ENCODE measurements at regions not wholly inside any gene's neighbourhood (a gene's known extent, or its start where the extent isn't known, plus 50 kb on each side); places are given as distances from the start of the nearest gene placed in this dataset.

GRCh38 chr18:70732188-70732587, 443.3 kb downstream of the SOCS6 start:
- POLR2A ChIA-PET = no interaction called here
- TF ChIP-seq CTCF (IDR thresholded peaks at IDR 0.05; ENCODE audit: insufficient read depth, low read length, missing control alignments) = no peak
- CTCF ChIA-PET = no interaction called here
- no peak overlapping the region for H3K4me3 ChIP-seq (ENCODE audit: low read depth, low read length)
- DNase-seq (ENCODE audit: low read depth, low spot score) = no peak

GRCh38 chr18:70720607-70721006, 431.8 kb downstream of the SOCS6 start:
- TF ChIP-seq CTCF (IDR thresholded peaks at IDR 0.05; ENCODE audit: insufficient read depth, low read length, missing control alignments) = no peak
- no peak for DNase-seq (ENCODE audit: low read depth, low spot score)
- ChIA-PET POLR2A (no interaction called here), CTCF (interaction anchor here (0.6 kb wide), 1 partner anchor 550 kb away, joined by 3 read pairs; no protein-coding TSS in a partner anchor)
- no peak overlapping the region for H3K4me3 ChIP-seq (ENCODE audit: low read depth, low read length)

- POLR2A ChIA-PET = no interaction called here
- no peak overlapping the region for H3K4me3 ChIP-seq (ENCODE audit: low read depth, low read length)
- TF ChIP-seq CTCF (IDR thresholded peaks at IDR 0.05; ENCODE audit: insufficient read depth, low read length, missing control alignments) = no peak
- DNase-seq (ENCODE audit: low read depth, low spot score) = no peak
- CTCF ChIA-PET = no interaction called here
These were observed 420.9 kb downstream of the SOCS6 start for GRCh38 chr18:70709720-70710119.

GRCh38 chr18:70709144-70709543, 420.3 kb downstream of the SOCS6 start:
- H3K4me3 ChIP-seq (ENCODE audit: low read depth, low read length) = no peak overlapping the region
- no peak for DNase-seq (ENCODE audit: low read depth, low spot score)
- POLR2A ChIA-PET = no interaction called here
- CTCF ChIA-PET = no interaction called here
- TF ChIP-seq CTCF (IDR thresholded peaks at IDR 0.05; ENCODE audit: insufficient read depth, low read length, missing control alignments) = no peak

- ChIA-PET POLR2A (no interaction called here), CTCF (no interaction called here)
- no peak for DNase-seq (ENCODE audit: low read depth, low spot score)
- no peak for TF ChIP-seq CTCF (IDR thresholded peaks at IDR 0.05; ENCODE audit: insufficient read depth, low read length, missing control alignments)
- no peak overlapping the region for H3K4me3 ChIP-seq (ENCODE audit: low read depth, low read length)
These were observed 417.1 kb downstream of the SOCS6 start for GRCh38 chr18:70705831-70706416.

- ChIA-PET POLR2A (no interaction called here), CTCF (no interaction called here)
- no peak for TF ChIP-seq CTCF (IDR thresholded peaks at IDR 0.05; ENCODE audit: insufficient read depth, low read length, missing control alignments)
- H3K4me3 ChIP-seq (ENCODE audit: low read depth, low read length) = no peak overlapping the region
- DNase-seq (ENCODE audit: low read depth, low spot score) = no peak
These were observed 411.7 kb downstream of the SOCS6 start for GRCh38 chr18:70700496-70700895.

Data from AG04449 (cell line).